PC-3 (cell line): ENCODE measurements at regions not wholly inside any gene's neighbourhood (a gene's known extent, or its start where the extent isn't known, plus 50 kb on each side); places are given as distances from the start of the nearest gene placed in this dataset.

Experiments used
- ATAC-seq: fragments of 200-7000 bp; cut with Tn5 transposase; 2 replicates; pipeline ENCODE4 v1.9.1; 2020; ENCODE audit warnings: mild to moderate bottlenecking, moderate library complexity
- BruUV-seq: library from RNA; stranded (reverse); fragments of 400-500 nt; replicated peaks from 2 replicates; lab custom pipeline; 2021; lab: Mats Ljungman, UMichigan
- CTCF ChIA-PET: fragments of 300-600 bp; sonication (Branson Sonifier 250); formaldehyde crosslinking; loops from one replicate; lab custom pipeline; 2022; ENCODE audit warnings: antibody characterized with exemption; lab: Charles Lee
- POLR2A ChIA-PET: fragments of 300-600 bp; sonication (Branson Sonifier 250); formaldehyde crosslinking; loops from one replicate; lab custom pipeline; 2022; ENCODE audit warnings: antibody characterized with exemption; ENCODE audit not compliant: unreplicated experiment; lab: Charles Lee
- DNase-seq: peaks from one replicate; pipeline ENCODE4 v3.0.0-alpha.2; 2015
- H2AFZ ChIP-seq: fragments of 300-600 bp; sonication (generic); 2 replicates; pipeline ENCODE4 v1.6.0; 2016; ENCODE audit warnings: antibody characterized with exemption, low read length
- H3F3A ChIP-seq: fragments of 300-600 bp; sonication (generic); one replicate; pipeline ENCODE4 v1.6.0; 2017; ENCODE audit warnings: antibody characterized with exemption, low read length, control low read depth, mild to moderate bottlenecking; ENCODE audit not compliant: unreplicated experiment
- H3K27ac ChIP-seq: fragments of 300-600 bp; sonication (generic); 2 replicates; pipeline ENCODE4 v1.5.1; 2016; ENCODE audit warnings: mild to moderate bottlenecking, low read length
- H3K27me3 ChIP-seq: fragments of 300-600 bp; sonication (generic); 2 replicates; pipeline ENCODE4 v1.6.1; 2016; ENCODE audit warnings: low read length, mixed read lengths
- H3K36me3 ChIP-seq: fragments of 300-600 bp; sonication (generic); 2 replicates; pipeline ENCODE4 v1.6.1; 2016; ENCODE audit warnings: low read depth, mixed run types, low read length, mixed read lengths
- H3K4me1 ChIP-seq: fragments of 300-600 bp; sonication (generic); 2 replicates; pipeline ENCODE4 v1.5.1; 2016; ENCODE audit warnings: low read length; ENCODE audit not compliant: insufficient read depth
- H3K4me2 ChIP-seq: fragments of 300-600 bp; sonication (generic); 2 replicates; pipeline ENCODE4 v1.6.0; 2016; ENCODE audit warnings: low read length
- H3K4me3 ChIP-seq: fragments of 300-600 bp; sonication (generic); 2 replicates; pipeline ENCODE4 v1.5.1; 2016; ENCODE audit warnings: mild to moderate bottlenecking, low read length, mixed read lengths
- H3K79me2 ChIP-seq: fragments of 300-600 bp; sonication (generic); 2 replicates; pipeline ENCODE4 v1.6.1; 2017; ENCODE audit warnings: low read length, mixed read lengths
- H3K9ac ChIP-seq: fragments of 300-600 bp; sonication (generic); 2 replicates; pipeline ENCODE4 v1.6.0; 2016; ENCODE audit warnings: mild to moderate bottlenecking, low read length
- H3K9me2 ChIP-seq: fragments of 300-600 bp; sonication (generic); replicated peaks from 2 replicates; pipeline ENCODE4 v1.6.1; 2016; ENCODE audit warnings: mixed run types, low read length, mixed read lengths
- H3K9me3 ChIP-seq: fragments of 300-600 bp; sonication (generic); 2 replicates; pipeline ENCODE4 v1.6.1; 2016; ENCODE audit warnings: low read length, mixed read lengths
- H4K20me1 ChIP-seq: fragments of 300-600 bp; sonication (generic); 2 replicates; pipeline ENCODE4 v1.6.1; 2016; ENCODE audit warnings: low read length, mixed read lengths
- EZH2 ChIP-seq: fragments of 300-600 bp; sonication (generic); IDR thresholded peaks from one replicate; pipeline ENCODE4 v1.6.1; 2017; ENCODE audit warnings: antibody characterized with exemption, mild to moderate bottlenecking, low read length; ENCODE audit not compliant: unreplicated experiment
- EZH2phosphoT487 ChIP-seq: fragments of 300-600 bp; sonication (generic); IDR thresholded peaks from 2 replicates; pipeline ENCODE4 v1.6.1; 2018; ENCODE audit warnings: mild to moderate bottlenecking, antibody characterized with exemption, low read length, borderline replicate concordance
- intact Hi-C: fragments of 100-400 bp; cut with micrococcal nuclease; formaldehyde crosslinking; loops from 2 replicates; pipeline ENCODE4 v1.9.0; 2023
- TF ChIP-seq, protein P1 (sequence below): fragments of 300-600 bp; sonication (generic); conservative IDR thresholded peaks from 2 replicates; pipeline ENCODE4 v1.5.1; 2017; ENCODE audit warnings: antibody characterized with exemption, low read depth, mild to moderate bottlenecking, low read length

DNA sequence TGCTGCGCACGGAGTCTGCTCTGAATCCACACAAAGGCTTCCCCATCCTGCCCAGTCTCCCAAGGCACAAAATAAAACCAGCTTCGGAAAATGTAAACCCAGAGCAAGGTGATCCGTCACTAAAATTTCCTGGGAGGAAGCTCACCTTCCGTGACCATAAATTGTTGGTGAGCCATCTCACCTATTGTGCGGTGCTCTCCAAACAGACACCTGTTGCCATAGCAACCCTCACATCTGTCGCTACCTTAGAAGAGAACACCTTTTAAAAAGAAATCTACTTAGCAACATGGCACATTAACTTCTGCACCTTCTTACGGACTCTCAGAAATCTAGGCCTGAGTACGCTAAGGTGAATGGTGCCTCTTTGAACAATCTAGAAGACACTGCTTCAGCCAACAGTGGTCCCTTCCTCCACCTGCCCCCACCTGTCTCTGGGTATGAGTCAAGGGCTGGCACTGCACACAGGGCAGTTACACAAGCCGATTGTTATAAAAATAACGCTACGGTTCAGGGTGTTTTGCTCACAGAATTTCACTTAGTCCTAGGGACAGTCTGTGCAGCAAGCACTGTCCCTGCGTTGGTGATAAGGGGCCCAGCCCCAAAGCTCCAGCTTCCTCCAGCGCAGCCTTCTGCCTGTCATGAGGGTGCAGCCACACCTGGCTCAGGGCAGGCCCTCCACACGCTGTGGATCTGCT, 114.9 kb upstream of the ID2 start:
- H3K9ac ChIP-seq = no peak overlapping the region
- ChIA-PET CTCF (no interaction called here), POLR2A (no interaction called here)
- DNase-seq (no peak), ATAC-seq (no peak)
- H3K9me3 ChIP-seq = no peaks in the 10 kb centered on the region
- H3K27me3 ChIP-seq = no peaks in the 10 kb centered on the region
- no peaks in the 10 kb centered on the region for H3K36me3 ChIP-seq
- intact Hi-C loops = no loop called here
- no peak overlapping the region for H3K27ac ChIP-seq
- no peaks in the 10 kb centered on the region for H4K20me1 ChIP-seq
- H3K4me2 ChIP-seq = no peak overlapping the region
- no peak overlapping the region for H3K4me3 ChIP-seq
- no peaks in the 10 kb centered on the region for H3F3A ChIP-seq
- peaks cover 3% of the 10 kb centered on the region; the same call in 1 of the 2 replicates for H3K4me1 ChIP-seq
- H3K9me2 ChIP-seq = no peaks in the 10 kb centered on the region
- TF ChIP-seq EZH2phosphoT487 (no peak), EZH2 (no peak)
- TF ChIP-seq, protein P1, sequence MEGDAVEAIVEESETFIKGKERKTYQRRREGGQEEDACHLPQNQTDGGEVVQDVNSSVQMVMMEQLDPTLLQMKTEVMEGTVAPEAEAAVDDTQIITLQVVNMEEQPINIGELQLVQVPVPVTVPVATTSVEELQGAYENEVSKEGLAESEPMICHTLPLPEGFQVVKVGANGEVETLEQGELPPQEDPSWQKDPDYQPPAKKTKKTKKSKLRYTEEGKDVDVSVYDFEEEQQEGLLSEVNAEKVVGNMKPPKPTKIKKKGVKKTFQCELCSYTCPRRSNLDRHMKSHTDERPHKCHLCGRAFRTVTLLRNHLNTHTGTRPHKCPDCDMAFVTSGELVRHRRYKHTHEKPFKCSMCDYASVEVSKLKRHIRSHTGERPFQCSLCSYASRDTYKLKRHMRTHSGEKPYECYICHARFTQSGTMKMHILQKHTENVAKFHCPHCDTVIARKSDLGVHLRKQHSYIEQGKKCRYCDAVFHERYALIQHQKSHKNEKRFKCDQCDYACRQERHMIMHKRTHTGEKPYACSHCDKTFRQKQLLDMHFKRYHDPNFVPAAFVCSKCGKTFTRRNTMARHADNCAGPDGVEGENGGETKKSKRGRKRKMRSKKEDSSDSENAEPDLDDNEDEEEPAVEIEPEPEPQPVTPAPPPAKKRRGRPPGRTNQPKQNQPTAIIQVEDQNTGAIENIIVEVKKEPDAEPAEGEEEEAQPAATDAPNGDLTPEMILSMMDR = no peak
- H2AFZ ChIP-seq = no peak overlapping the region
- H3K79me2 ChIP-seq = no peaks in the 10 kb centered on the region
- BruUV-seq = no TSS peak

DNA sequence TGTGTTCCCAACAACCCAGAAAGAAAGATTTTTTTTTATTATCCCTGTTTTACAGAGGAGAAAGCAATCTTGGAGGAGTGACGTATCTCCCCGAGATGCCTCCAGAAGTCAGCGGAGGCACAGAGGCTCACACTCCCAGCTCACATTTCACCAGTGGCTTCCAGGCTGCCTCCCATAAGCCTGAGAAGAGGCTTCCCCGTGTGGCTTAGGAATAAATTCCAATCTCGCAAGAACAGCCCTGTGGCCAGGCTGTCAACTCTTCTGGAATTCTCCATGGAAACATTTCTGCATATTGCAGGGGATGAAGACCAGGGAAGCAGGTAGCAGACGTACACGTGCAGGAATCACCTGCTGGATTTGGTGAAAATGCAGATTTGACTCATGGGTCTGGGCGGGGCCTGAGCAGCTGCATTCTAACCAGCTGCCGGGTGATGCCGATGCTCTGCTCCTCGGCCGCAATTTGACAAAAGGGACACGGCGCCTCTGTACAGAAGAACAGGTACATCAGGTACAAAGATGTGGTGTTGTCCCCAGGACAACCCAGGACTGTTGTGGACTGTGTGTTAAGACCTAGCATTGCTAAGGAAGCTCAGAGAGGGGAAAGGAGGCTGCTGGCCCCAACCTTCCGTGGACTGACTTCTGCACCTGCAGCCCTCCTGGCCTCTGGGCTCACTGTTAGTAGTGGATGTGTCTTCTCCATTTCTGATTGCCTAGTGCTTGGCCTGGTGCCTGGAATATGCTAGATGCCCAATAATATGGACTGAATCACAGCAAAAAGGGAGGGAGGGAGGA, 114.2 kb upstream of the ID2 start:
- no peaks in the 10 kb centered on the region for H3K79me2 ChIP-seq
- H3K4me1 ChIP-seq = peaks cover 7% of the 10 kb centered on the region; the same call in 1 of the 2 replicates
- H3K9me3 ChIP-seq = no peaks in the 10 kb centered on the region
- CTCF ChIA-PET = no interaction called here
- no peaks in the 10 kb centered on the region for H3K9me2 ChIP-seq
- no peak overlapping the region for H3K27ac ChIP-seq
- H3F3A ChIP-seq = no peaks in the 10 kb centered on the region
- no peak overlapping the region for H3K9ac ChIP-seq
- no peaks in the 10 kb centered on the region for H3K36me3 ChIP-seq
- no peak overlapping the region for H3K4me3 ChIP-seq
- POLR2A ChIA-PET = no interaction called here
- BruUV-seq = no TSS peak
- intact Hi-C loops = no loop called here
- H3K27me3 ChIP-seq = no peaks in the 10 kb centered on the region
- DNase-seq = no peak
- no peak for TF ChIP-seq EZH2phosphoT487
- TF ChIP-seq EZH2 = no peak
- TF ChIP-seq, protein P1 = no peak
- H3K4me2 ChIP-seq = no peak overlapping the region
- ATAC-seq = no peak
- H4K20me1 ChIP-seq = no peaks in the 10 kb centered on the region
- no peak overlapping the region for H2AFZ ChIP-seq
